ENCODE measurements at regions not wholly inside any gene's neighbourhood (a gene's known extent, or its start where the extent isn't known, plus 50 kb on each side); places are given as distances from the start of the nearest gene placed in this dataset.

DNA sequence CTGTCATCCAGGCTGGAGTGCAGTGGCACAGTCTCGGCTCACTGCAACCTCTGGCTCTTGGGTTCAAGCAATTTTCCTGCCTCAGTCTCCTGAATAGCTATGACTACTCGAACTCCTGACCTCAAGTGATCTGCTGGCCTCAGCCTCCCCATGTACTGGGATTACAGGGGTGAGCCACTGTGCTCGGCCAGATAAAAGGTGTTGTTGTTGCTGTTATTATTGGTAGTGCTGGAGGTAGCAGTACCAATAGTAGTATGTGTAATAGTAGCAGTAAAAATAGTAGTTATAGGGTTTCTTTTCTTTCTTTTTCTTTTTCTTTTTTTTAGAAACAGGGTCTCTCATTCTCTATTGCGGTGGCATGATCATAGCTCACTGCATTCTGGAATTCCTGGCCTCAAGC lies 592.1 kb downstream of the ARAP2 start:
- TF ChIP-seq POLR2A (IDR thresholded peaks at IDR 0.05; ENCODE audit: low read depth, low read length) (no peak), POLR2AphosphoS5 (IDR thresholded peaks at IDR 0.05; ENCODE audit: low read depth, low read length) (no peak), TAF1 (IDR thresholded peaks at IDR 0.05; ENCODE audit: borderline replicate concordance, low read depth, low read length) (no peak)
